ENCODE measurements at regions not wholly inside any gene's neighbourhood (a gene's known extent, or its start where the extent isn't known, plus 50 kb on each side); places are given as distances from the start of the nearest gene placed in this dataset.

DNA sequence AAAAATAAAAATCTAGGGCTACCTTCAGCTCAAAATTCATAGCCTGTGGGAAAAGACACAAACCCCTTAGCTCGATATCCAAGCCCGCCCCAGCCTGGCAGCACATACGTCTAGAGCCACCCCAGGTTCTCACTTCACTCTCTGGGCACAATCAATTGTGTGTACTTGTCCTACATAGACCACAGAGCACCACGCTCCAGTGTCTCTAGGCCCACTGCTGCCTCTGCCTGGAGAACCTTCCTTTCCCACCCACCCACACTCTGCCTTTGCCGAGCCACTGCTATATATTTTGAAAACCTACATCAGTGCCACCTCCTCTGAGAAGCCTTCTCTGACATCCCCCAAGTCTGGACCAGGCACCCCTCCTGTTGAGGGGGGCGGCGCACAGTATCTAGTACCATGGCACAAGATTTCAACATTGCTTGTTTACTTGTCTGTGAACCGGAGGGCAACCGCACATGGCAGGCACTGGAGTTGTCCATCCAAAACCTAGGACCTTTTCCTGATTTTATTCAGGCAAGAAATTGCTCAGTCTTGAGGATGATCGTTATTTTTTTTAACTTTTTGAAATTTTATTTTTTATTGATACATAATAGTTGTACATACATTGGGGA, 141.5 kb downstream of the UNC5CL start:
- H3K9ac ChIP-seq (ENCODE audit: low read length in 2 of 2) = no peak overlapping the region
- no peak overlapping the region for H3K27ac ChIP-seq (ENCODE audit: low read length)
- peaks cover 5% of the 10 kb centered on the region for H3K4me1 ChIP-seq (ENCODE audit: control insufficient read depth, insufficient read depth, low read length)
- H3K9me3 ChIP-seq (ENCODE audit: control insufficient read depth in 2 of 2, low read length in 2 of 2) = no peaks in the 10 kb centered on the region
- no peak overlapping the region for H3K4me3 ChIP-seq (ENCODE audit: low read length in 2 of 2)
- no peaks in the 10 kb centered on the region for H3K36me3 ChIP-seq (ENCODE audit: control insufficient read depth in 2 of 2, insufficient read depth in 2 of 2, low read length in 2 of 2)
- H3K27me3 ChIP-seq (ENCODE audit: control insufficient read depth in 1 of 2, insufficient read depth in 2 of 2, low read length in 2 of 2) = no peaks in the 10 kb centered on the region

DNA sequence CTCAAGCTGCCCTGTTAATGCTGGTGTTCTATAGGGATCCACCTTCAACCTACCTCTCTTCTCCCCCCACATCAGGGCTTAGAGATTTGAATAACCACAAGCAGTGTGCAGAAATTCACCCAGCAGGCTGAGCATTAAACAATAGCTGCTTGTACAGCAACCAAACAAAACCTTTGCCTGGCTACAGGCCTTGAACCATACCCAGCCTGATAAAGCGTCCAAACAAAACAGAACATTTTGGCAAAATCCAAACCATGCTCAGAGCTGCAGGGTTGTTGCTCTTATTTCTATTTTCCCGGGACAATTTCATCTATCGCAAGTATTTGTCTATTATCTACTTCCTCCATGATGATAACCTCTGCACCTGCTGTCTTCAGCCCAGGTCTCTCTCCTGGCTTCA, 142.3 kb downstream of the UNC5CL start:
- Histone ChIP-seq H3K27me3 (ENCODE audit: control insufficient read depth in 1 of 2, insufficient read depth in 2 of 2, low read length in 2 of 2) (no peaks in the 10 kb centered on the region), H3K4me3 (ENCODE audit: low read length in 2 of 2) (no peak overlapping the region), H3K4me1 (ENCODE audit: control insufficient read depth, insufficient read depth, low read length) (peaks cover 5% of the 10 kb centered on the region), H3K9ac (ENCODE audit: low read length in 2 of 2) (no peak overlapping the region), H3K9me3 (ENCODE audit: control insufficient read depth in 2 of 2, low read length in 2 of 2) (no peaks in the 10 kb centered on the region), H3K36me3 (ENCODE audit: control insufficient read depth in 2 of 2, insufficient read depth in 2 of 2, low read length in 2 of 2) (no peaks in the 10 kb centered on the region), H3K27ac (ENCODE audit: low read length) (no peak overlapping the region)

DNA sequence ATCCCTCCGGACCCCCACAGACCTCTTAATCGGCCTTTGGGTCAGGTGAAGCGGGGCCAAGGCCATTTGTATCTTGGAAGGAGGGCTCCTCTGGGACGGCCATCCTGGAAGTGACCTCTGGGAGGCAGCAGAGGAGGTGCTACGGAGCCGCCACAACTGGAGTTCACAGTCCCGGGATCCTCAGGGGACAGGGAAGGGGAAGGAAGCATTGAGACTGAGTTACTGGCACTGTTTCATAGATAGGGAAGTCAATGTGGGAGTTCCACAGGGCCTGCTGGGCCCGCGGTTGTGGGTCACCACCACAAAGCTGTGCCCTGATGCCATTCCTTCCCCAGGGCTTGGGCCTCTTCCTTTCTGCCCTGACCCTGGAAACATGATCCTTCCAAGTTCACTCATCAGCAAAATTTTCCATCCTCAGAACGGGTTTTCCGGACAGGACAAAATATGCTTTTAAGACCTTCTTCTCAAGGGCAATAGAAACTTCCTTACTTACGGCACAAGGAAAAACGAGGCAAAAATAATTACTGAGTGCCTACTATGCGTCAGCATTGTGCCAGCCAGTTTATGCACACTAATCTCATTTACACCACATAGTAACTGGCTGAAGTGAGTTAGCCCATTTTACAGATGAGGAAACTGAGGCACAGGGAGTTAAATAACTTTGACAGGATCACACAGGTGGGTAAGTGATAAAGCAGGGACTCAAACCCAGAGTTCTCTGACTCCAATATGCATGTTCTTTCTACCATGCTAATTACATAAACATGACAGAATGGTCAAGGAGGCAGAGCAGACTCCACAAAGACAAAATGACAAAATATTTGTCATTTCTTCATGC, 143.8 kb downstream of the UNC5CL start:
- no peak overlapping the region for H3K27ac ChIP-seq (ENCODE audit: low read length)
- H3K27me3 ChIP-seq (ENCODE audit: control insufficient read depth in 1 of 2, insufficient read depth in 2 of 2, low read length in 2 of 2) = no peaks in the 10 kb centered on the region
- H3K36me3 ChIP-seq (ENCODE audit: control insufficient read depth in 2 of 2, insufficient read depth in 2 of 2, low read length in 2 of 2) = no peaks in the 10 kb centered on the region
- no peak overlapping the region for H3K9ac ChIP-seq (ENCODE audit: low read length in 2 of 2)
- H3K4me3 ChIP-seq (ENCODE audit: low read length in 2 of 2) = no peak overlapping the region
- H3K9me3 ChIP-seq (ENCODE audit: control insufficient read depth in 2 of 2, low read length in 2 of 2) = no peaks in the 10 kb centered on the region
- no peaks in the 10 kb centered on the region for H3K4me1 ChIP-seq (ENCODE audit: control insufficient read depth, insufficient read depth, low read length)

DNA sequence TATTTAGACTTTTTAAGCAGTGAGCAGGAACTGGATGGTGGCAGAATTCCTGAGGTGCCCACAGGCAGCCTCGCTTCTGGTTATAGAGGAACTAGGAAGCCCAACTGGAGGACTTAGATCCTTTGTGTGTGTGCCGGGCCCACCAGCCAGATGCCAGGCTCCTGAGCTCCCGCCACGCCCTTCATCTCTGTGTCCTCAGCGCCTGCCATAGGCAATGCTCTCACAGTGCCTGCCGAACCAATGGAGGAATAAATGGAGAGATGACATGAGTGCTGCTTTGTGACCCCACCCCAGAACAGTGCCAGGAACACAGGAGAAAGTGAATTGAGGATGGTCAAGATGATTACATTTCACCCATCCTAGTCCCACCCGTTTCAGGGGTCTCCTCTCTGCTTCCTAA, 146.0 kb downstream of the UNC5CL start:
- H3K27me3 ChIP-seq (ENCODE audit: control insufficient read depth in 1 of 2, insufficient read depth in 2 of 2, low read length in 2 of 2) = no peaks in the 10 kb centered on the region
- H3K36me3 ChIP-seq (ENCODE audit: control insufficient read depth in 2 of 2, insufficient read depth in 2 of 2, low read length in 2 of 2) = no peaks in the 10 kb centered on the region
- H3K4me3 ChIP-seq (ENCODE audit: low read length in 2 of 2) = no peak overlapping the region
- no peak overlapping the region for H3K27ac ChIP-seq (ENCODE audit: low read length)
- no peak overlapping the region for H3K9ac ChIP-seq (ENCODE audit: low read length in 2 of 2)
- no peaks in the 10 kb centered on the region for H3K4me1 ChIP-seq (ENCODE audit: control insufficient read depth, insufficient read depth, low read length)
- no peaks in the 10 kb centered on the region for H3K9me3 ChIP-seq (ENCODE audit: control insufficient read depth in 2 of 2, low read length in 2 of 2)

DNA sequence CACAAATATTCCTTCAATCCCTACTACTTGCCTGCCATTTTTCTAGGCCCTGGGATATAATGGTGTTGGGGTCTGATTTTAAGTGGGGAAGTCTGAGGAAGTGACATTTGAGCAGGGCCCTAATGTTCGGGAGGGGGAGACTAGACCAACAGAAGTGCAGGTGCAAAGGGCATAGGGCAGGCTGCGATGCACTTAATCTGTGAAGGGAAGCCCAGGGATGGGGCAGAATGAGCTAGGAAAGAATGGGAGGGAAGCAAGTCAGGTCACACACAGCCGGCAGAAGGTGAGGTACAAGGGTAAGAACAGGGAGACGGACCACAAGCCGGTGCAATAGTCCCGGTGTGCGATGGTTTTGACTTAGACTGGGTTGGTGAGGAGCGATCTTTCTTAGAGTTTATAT, 146.8 kb downstream of the UNC5CL start:
- Histone ChIP-seq H3K9ac (ENCODE audit: low read length in 2 of 2) (no peak overlapping the region), H3K36me3 (ENCODE audit: control insufficient read depth in 2 of 2, insufficient read depth in 2 of 2, low read length in 2 of 2) (no peaks in the 10 kb centered on the region), H3K4me3 (ENCODE audit: low read length in 2 of 2) (no peak overlapping the region)

DNA sequence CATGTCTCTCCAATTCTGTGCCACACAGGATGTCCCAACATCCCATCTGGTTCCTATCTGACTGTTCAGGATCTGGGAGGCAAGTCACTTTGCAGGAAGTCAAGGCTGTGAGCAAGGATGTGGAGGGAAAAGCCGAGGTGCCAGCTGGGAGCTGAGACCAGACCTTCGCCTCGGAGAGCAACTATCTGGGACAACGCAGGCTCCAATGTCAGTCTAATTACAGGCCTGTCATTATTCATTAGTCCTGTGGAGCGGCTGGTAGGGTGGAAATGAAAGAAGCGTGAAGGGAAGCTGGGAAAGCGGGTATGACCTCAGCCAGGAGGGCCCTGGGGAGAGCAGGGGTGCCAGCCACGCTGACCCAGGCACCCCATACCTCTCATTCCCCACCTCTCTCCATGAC, 147.3 kb downstream of the UNC5CL start:
- no peaks in the 10 kb centered on the region for H3K36me3 ChIP-seq (ENCODE audit: control insufficient read depth in 2 of 2, insufficient read depth in 2 of 2, low read length in 2 of 2)
- H3K4me3 ChIP-seq (ENCODE audit: low read length in 2 of 2) = no peak overlapping the region

More for the DNA sequence above, 146.8 kb downstream of the UNC5CL start:
- Histone ChIP-seq H3K4me1 (ENCODE audit: control insufficient read depth, insufficient read depth, low read length) (no peaks in the 10 kb centered on the region), H3K27ac (ENCODE audit: low read length) (no peak overlapping the region), H3K9me3 (ENCODE audit: control insufficient read depth in 2 of 2, low read length in 2 of 2) (no peaks in the 10 kb centered on the region), H3K27me3 (ENCODE audit: control insufficient read depth in 1 of 2, insufficient read depth in 2 of 2, low read length in 2 of 2) (no peaks in the 10 kb centered on the region)

DNA sequence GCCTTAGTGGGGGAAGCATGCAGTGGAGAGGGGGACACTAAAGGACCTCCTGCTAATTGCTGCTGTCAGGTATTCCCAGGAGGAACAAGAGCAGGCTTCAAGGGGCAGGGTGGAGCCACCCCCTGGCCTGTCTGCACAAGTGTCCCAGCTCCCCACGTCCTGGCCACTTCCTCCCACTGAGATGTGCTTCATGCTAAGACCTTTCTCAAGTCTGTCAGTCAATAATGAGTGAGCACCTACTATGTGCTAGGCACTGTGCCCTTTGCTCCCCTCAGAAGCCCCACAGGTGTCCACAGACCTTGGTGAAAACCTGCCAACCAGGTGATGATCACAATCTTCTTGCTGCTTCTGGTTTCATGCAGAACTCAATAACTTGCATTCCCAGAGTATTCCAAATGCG, 147.9 kb downstream of the UNC5CL start:
- Histone ChIP-seq H3K9me3 (ENCODE audit: control insufficient read depth in 2 of 2, low read length in 2 of 2) (no peaks in the 10 kb centered on the region), H3K27ac (ENCODE audit: low read length) (no peak overlapping the region), H3K27me3 (ENCODE audit: control insufficient read depth in 1 of 2, insufficient read depth in 2 of 2, low read length in 2 of 2) (no peaks in the 10 kb centered on the region), H3K4me1 (ENCODE audit: control insufficient read depth, insufficient read depth, low read length) (no peaks in the 10 kb centered on the region), H3K36me3 (ENCODE audit: control insufficient read depth in 2 of 2, insufficient read depth in 2 of 2, low read length in 2 of 2) (no peaks in the 10 kb centered on the region), H3K4me3 (ENCODE audit: low read length in 2 of 2) (no peak overlapping the region), H3K9ac (ENCODE audit: low read length in 2 of 2) (no peak overlapping the region)

More for the DNA sequence above, 147.3 kb downstream of the UNC5CL start:
- Histone ChIP-seq H3K4me1 (ENCODE audit: control insufficient read depth, insufficient read depth, low read length) (no peaks in the 10 kb centered on the region), H3K27me3 (ENCODE audit: control insufficient read depth in 1 of 2, insufficient read depth in 2 of 2, low read length in 2 of 2) (no peaks in the 10 kb centered on the region), H3K9me3 (ENCODE audit: control insufficient read depth in 2 of 2, low read length in 2 of 2) (no peaks in the 10 kb centered on the region), H3K27ac (ENCODE audit: low read length) (no peak overlapping the region), H3K9ac (ENCODE audit: low read length in 2 of 2) (no peak overlapping the region)

DNA sequence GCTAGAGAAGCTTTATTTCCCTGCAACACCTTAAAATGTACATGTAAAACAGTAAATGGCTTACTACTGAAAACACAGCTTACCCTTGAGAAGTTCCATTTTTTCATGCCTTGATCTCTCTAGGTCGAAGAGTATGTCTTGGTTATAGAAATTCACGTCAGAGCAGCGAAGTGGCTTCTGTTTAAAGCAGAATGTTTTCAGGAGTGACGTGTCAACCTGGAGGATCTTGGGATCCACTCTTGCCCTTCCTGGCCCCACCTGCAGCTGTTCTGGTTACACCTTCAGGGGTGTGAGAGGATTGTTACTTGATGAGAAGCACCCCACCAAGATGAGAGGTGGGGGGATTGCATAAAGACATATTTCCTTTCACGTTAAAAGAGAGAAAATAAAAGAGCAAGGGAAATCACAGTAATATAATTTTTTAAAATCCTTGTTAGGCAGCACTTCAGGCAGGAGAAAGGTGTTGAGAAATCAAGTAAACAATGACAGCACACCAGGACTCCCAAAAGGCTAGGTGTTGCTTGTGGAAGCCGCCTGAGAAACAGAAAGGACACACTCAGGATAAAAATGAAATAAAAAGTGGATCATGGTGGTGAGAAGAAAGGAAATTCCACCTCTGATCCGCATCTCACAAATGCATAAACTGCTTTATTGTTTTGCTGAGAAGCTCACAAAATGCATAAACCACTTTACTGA, 149.7 kb downstream of the UNC5CL start:
- H3K36me3 ChIP-seq (ENCODE audit: control insufficient read depth in 2 of 2, insufficient read depth in 2 of 2, low read length in 2 of 2) = no peaks in the 10 kb centered on the region
- no peak overlapping the region for H3K9ac ChIP-seq (ENCODE audit: low read length in 2 of 2)
- no peaks in the 10 kb centered on the region for H3K4me1 ChIP-seq (ENCODE audit: control insufficient read depth, insufficient read depth, low read length)
- H3K27ac ChIP-seq (ENCODE audit: low read length) = no peak overlapping the region
- H3K4me3 ChIP-seq (ENCODE audit: low read length in 2 of 2) = no peak overlapping the region
- H3K27me3 ChIP-seq (ENCODE audit: control insufficient read depth in 1 of 2, insufficient read depth in 2 of 2, low read length in 2 of 2) = no peaks in the 10 kb centered on the region
- no peaks in the 10 kb centered on the region for H3K9me3 ChIP-seq (ENCODE audit: control insufficient read depth in 2 of 2, low read length in 2 of 2)

DNA sequence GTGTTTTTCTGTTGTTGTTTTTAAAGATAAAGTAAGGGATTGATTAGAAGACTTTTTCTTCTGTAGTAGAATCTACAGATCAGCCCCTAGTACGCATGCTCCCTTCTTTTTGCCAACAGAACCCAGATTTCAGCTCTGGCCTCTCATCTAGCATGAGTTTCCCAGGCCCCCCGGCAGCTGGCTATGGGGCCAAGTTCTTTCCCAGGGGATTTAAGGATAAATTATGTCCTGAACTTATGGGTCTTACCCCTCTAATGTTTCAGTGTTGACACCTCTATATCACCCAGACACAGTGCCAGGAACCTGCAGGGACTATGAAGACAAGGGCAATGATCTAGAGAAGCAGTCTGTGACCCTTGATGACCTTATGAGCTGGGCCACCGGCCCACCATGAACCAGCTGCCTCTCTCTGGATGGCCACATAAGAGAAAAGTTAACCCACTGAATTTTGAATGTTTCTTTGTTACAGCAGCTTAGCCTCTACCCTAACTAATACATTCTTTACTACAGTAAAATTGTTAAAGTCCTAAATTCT, 150.5 kb downstream of the UNC5CL start:
- H3K36me3 ChIP-seq (ENCODE audit: control insufficient read depth in 2 of 2, insufficient read depth in 2 of 2, low read length in 2 of 2) = no peaks in the 10 kb centered on the region
- H3K4me3 ChIP-seq (ENCODE audit: low read length in 2 of 2) = no peak overlapping the region
- H3K9me3 ChIP-seq (ENCODE audit: control insufficient read depth in 2 of 2, low read length in 2 of 2) = no peaks in the 10 kb centered on the region
- H3K27ac ChIP-seq (ENCODE audit: low read length) = no peak overlapping the region
- no peak overlapping the region for H3K9ac ChIP-seq (ENCODE audit: low read length in 2 of 2)
- no peaks in the 10 kb centered on the region for H3K4me1 ChIP-seq (ENCODE audit: control insufficient read depth, insufficient read depth, low read length)
- H3K27me3 ChIP-seq (ENCODE audit: control insufficient read depth in 1 of 2, insufficient read depth in 2 of 2, low read length in 2 of 2) = no peaks in the 10 kb centered on the region

DNA sequence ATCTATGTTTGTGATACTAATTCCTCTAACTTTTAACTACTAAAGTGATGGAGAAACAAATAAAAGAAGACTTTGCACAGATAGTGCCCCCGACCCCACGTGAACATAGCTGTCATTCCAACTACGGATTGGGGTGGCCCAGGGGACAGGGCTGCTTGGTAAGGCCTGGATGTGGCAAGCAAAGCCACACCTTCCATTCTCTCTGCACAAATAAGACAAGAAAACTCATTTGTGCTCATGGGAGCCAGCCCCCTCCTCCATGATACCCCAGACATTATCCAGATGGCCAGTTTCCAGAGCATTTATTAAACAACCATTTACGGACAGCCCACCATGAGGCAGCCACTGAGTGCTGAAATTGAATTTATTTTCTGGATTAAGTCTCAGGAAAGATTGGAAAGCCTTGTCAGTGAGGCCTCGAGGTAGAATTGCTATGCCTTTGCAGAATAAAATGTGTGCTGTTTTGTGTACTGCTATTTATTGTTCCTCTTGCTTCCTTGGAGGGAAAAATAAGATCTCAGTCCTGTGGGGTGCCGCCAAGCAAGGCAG, 151.2 kb downstream of the UNC5CL start:
- Histone ChIP-seq H3K9me3 (ENCODE audit: control insufficient read depth in 2 of 2, low read length in 2 of 2) (no peaks in the 10 kb centered on the region), H3K4me3 (ENCODE audit: low read length in 2 of 2) (no peak overlapping the region), H3K27ac (ENCODE audit: low read length) (no peak overlapping the region), H3K36me3 (ENCODE audit: control insufficient read depth in 2 of 2, insufficient read depth in 2 of 2, low read length in 2 of 2) (no peaks in the 10 kb centered on the region), H3K9ac (ENCODE audit: low read length in 2 of 2) (no peak overlapping the region), H3K4me1 (ENCODE audit: control insufficient read depth, insufficient read depth, low read length) (no peaks in the 10 kb centered on the region), H3K27me3 (ENCODE audit: control insufficient read depth in 1 of 2, insufficient read depth in 2 of 2, low read length in 2 of 2) (no peaks in the 10 kb centered on the region)

Measured in stomach smooth muscle (tissue), 2 donors.